SH-SY5Y (cell line): ENCODE measurements at regions not wholly inside any gene's neighbourhood (a gene's known extent, or its start where the extent isn't known, plus 50 kb on each side); places are given as distances from the start of the nearest gene placed in this dataset.

Source experiments
- GATA2 ChIP-seq: IDR thresholded peaks from 2 replicates; pipeline ENCODE4 v1.6.1; 2011; ENCODE audit warnings: mild to moderate bottlenecking, low read depth, low read length
- GATA3 ChIP-seq: IDR thresholded peaks from 2 replicates; pipeline ENCODE4 v1.6.1; 2011; ENCODE audit warnings: low read depth, mild to moderate bottlenecking, low read length, moderate library complexity

DNA sequence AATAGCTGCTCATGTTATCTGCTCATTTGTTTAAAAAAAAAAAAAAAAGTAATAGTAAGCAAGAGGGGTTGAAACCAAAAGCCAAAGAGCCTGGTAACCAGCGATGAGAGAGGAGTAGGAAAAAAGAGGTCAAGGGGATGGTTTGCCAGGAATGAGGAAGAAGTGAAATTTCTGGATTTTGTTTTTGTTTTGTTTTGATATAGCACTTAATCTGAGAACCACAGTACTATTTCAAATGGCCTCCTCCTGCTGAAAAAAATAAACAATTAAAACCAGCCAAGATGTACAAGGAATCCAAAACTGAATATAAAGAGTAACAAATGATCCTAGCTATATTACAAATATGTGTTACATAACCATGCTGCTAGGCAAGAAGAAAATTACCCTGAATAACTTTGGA lies 213.1 kb downstream of the FGFR2 start:
- TF ChIP-seq GATA2 (no peak), GATA3 (no peak)
